ENCODE measurements at regions not wholly inside any gene's neighbourhood (a gene's known extent, or its start where the extent isn't known, plus 50 kb on each side); places are given as distances from the start of the nearest gene placed in this dataset.

GRCh38 chr18:40404284-40404683 lies 1550.8 kb upstream of the PIK3C3 start:
- H3K4me3 ChIP-seq: no peak overlapping the region
- no peaks in the 10 kb centered on the region for H3K36me3 ChIP-seq
- H3K9me3 ChIP-seq: no peaks in the 10 kb centered on the region
- H3K27me3 ChIP-seq (ENCODE audit: low read depth): no peaks in the 10 kb centered on the region
- ATAC-seq: no peak
- no peak for DNase-seq
- intact Hi-C loops (cut with DNase I): no loop called here
- no peaks in the 10 kb centered on the region for H3K4me1 ChIP-seq
- TF ChIP-seq CTCF (IDR thresholded peaks at IDR 0.05): no peak
- no peak overlapping the region for H3K27ac ChIP-seq

- Histone ChIP-seq H3K4me3 (no peak overlapping the region), H3K27ac (no peak overlapping the region), H3K36me3 (no peaks in the 10 kb centered on the region), H3K4me1 (no peaks in the 10 kb centered on the region), H3K9me3 (no peaks in the 10 kb centered on the region), H3K27me3 (ENCODE audit: low read depth) (no peaks in the 10 kb centered on the region)
- intact Hi-C loops (cut with DNase I): no loop called here
- ATAC-seq (no peak), DNase-seq (no peak)
- TF ChIP-seq CTCF (IDR thresholded peaks at IDR 0.05): no peak
Measured at GRCh38 chr18:40402052-40402451, 1553.0 kb upstream of the PIK3C3 start.

- no peak for TF ChIP-seq CTCF (IDR thresholded peaks at IDR 0.05)
- no peaks in the 10 kb centered on the region for H3K27me3 ChIP-seq (ENCODE audit: low read depth)
- no peaks in the 10 kb centered on the region for H3K36me3 ChIP-seq
- no peaks in the 10 kb centered on the region for H3K4me1 ChIP-seq
- intact Hi-C loops (cut with DNase I): no loop called here
- H3K9me3 ChIP-seq: no peaks in the 10 kb centered on the region
- no peak overlapping the region for H3K4me3 ChIP-seq
- no peak overlapping the region for H3K27ac ChIP-seq
- no peak for ATAC-seq
- no peak for DNase-seq
Measured at GRCh38 chr18:40388121-40388520, 1566.9 kb upstream of the PIK3C3 start.

- Histone ChIP-seq H3K27ac (no peak overlapping the region), H3K4me3 (no peak overlapping the region), H3K36me3 (no peaks in the 10 kb centered on the region), H3K4me1 (no peaks in the 10 kb centered on the region), H3K27me3 (ENCODE audit: low read depth) (no peaks in the 10 kb centered on the region), H3K9me3 (no peaks in the 10 kb centered on the region)
- no peak for DNase-seq
- intact Hi-C loops (cut with DNase I): no loop called here
- no peak for ATAC-seq
- TF ChIP-seq CTCF (IDR thresholded peaks at IDR 0.05): no peak
Measured at GRCh38 chr18:40387130-40387787, 1567.8 kb upstream of the PIK3C3 start.

GRCh38 chr18:40382197-40382596 lies 1572.8 kb upstream of the PIK3C3 start:
- no peak for ATAC-seq
- intact Hi-C loops (cut with DNase I): no loop called here

More at GRCh38 chr18:40382197-40382596, 1572.8 kb upstream of the PIK3C3 start:
- TF ChIP-seq CTCF (IDR thresholded peaks at IDR 0.05): no peak
- Histone ChIP-seq H3K27me3 (ENCODE audit: low read depth) (no peaks in the 10 kb centered on the region), H3K4me1 (no peaks in the 10 kb centered on the region), H3K36me3 (no peaks in the 10 kb centered on the region), H3K4me3 (no peak overlapping the region), H3K9me3 (no peaks in the 10 kb centered on the region), H3K27ac (no peak overlapping the region)
- no peak for DNase-seq
